ENCODE measurements at regions not wholly inside any gene's neighbourhood (a gene's known extent, or its start where the extent isn't known, plus 50 kb on each side); places are given as distances from the start of the nearest gene placed in this dataset.

DNA sequence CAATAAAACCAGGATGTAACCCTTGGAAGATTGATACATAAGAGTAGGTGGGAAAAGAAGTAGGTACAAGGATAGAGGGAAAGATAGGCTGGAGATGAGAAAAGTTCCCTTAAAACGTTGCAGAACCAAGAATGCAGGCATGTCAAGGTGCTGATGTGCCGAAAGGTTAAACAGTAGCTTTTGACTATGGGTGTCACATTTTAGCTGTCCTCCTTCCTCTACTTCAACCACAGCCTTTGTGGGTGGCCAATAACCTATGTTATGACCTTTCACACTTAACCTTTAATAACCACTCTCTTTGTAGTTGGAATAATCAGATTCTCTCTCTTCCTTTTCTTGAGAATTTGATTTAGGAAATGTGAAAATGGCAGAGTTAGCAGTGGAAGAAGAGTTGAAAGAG lies 184.5 kb upstream of the GAP43 start:
- intact Hi-C loops (cut with DNase I; ENCODE audit: low total_unique reads), result no loop called here
- Histone ChIP-seq H3K27ac (no peak overlapping the region), H3K4me3 (no peak overlapping the region), H3K9me3 (no peaks in the 10 kb centered on the region), H3K4me1 (no peaks in the 10 kb centered on the region), H3K36me3 (ENCODE audit: low read depth, missing control alignments) (no peaks in the 10 kb centered on the region), H3K27me3 (no peaks in the 10 kb centered on the region)
- no peak for TF ChIP-seq POLR2A (IDR thresholded peaks at IDR 0.05)
- TF ChIP-seq, protein P1, sequence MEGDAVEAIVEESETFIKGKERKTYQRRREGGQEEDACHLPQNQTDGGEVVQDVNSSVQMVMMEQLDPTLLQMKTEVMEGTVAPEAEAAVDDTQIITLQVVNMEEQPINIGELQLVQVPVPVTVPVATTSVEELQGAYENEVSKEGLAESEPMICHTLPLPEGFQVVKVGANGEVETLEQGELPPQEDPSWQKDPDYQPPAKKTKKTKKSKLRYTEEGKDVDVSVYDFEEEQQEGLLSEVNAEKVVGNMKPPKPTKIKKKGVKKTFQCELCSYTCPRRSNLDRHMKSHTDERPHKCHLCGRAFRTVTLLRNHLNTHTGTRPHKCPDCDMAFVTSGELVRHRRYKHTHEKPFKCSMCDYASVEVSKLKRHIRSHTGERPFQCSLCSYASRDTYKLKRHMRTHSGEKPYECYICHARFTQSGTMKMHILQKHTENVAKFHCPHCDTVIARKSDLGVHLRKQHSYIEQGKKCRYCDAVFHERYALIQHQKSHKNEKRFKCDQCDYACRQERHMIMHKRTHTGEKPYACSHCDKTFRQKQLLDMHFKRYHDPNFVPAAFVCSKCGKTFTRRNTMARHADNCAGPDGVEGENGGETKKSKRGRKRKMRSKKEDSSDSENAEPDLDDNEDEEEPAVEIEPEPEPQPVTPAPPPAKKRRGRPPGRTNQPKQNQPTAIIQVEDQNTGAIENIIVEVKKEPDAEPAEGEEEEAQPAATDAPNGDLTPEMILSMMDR (IDR thresholded peaks at IDR 0.05), result no peak
- no peak for DNase-seq
- 76 to 86% methylated on average over 2 of the region's 2 CpGs for WGBS, 2 donors

DNA sequence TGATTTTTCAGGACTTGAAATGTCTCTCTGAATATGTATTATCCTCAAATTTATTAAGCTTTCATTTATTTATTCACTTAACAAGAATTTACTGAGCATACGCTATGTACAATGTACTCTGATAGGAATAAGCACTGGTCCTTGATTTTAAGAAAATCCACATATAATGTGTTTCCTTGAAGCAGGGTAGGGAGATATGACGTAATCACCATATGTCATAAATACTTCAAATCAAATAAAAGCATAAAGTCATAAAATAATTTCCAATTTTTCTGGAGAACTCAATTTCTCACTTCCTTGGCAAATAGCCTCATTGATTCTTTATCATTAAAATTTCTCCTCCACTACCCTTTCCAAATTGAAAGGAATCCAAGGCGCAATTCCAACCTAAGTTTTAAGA lies 177.8 kb upstream of the GAP43 start:
- intact Hi-C loops (cut with DNase I; ENCODE audit: low total_unique reads), result no loop called here

DNA sequence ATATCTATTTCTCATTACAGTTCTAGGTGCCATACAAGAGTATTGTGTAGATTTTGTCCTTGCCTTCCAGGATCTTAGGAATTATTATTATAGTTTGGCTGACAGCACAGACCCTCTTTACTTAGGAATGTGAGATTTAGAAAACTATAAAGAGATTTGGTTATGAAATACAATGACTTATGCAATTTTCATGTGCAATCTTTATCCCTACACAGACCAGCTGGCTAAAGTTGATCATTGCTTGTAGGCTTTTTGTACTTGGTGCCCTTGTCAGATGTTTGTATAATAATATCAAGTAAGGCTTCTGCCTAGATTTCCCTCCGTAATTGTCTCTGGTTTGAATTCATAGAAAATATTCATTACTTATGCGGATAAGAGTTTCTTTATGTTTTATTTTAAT lies 174.5 kb upstream of the GAP43 start:
- intact Hi-C loops (cut with DNase I; ENCODE audit: low total_unique reads), result no loop called here
- H3K4me3 ChIP-seq, result no peak overlapping the region
- 48 to 62% methylated on average over 2 of the region's 2 CpGs for WGBS, 2 donors
- no peak for DNase-seq
- no peaks in the 10 kb centered on the region for H3K36me3 ChIP-seq (ENCODE audit: low read depth, missing control alignments)
- no peaks in the 10 kb centered on the region for H3K9me3 ChIP-seq
- no peaks in the 10 kb centered on the region for H3K4me1 ChIP-seq
- no peak overlapping the region for H3K27ac ChIP-seq
- no peaks in the 10 kb centered on the region for H3K27me3 ChIP-seq
- TF ChIP-seq POLR2A (IDR thresholded peaks at IDR 0.05), result no peak
- TF ChIP-seq, protein P1 (IDR thresholded peaks at IDR 0.05), result no peak

More for the DNA sequence above, 177.8 kb upstream of the GAP43 start:
- 92 to 94% methylated on average over 3 of the region's 3 CpGs for WGBS, 2 donors
- DNase-seq, result no peak
- Histone ChIP-seq H3K27ac (no peak overlapping the region), H3K9me3 (no peaks in the 10 kb centered on the region), H3K4me1 (no peaks in the 10 kb centered on the region), H3K27me3 (no peaks in the 10 kb centered on the region), H3K4me3 (no peak overlapping the region), H3K36me3 (ENCODE audit: low read depth, missing control alignments) (no peaks in the 10 kb centered on the region)
- TF ChIP-seq, protein P1 (IDR thresholded peaks at IDR 0.05), result no peak
- TF ChIP-seq POLR2A (IDR thresholded peaks at IDR 0.05), result no peak

DNA sequence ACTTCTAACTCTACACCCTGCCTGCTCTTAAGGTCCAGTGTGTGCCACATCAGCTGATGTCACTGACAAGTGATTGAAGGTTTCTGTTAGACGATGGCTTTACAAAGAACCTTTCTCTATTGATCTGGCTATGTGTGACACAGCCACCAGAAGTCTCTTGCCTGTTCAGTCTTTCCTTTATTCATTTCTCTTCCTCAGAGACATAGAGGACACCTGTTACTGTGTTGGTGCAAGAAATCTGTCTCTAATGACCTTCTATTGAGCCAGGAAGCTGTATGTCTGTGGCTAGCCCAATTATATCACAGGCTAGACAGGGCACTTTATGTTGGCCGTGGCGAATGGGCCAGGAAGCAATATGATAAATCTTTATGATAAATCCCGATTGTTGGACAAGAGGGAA lies 173.3 kb upstream of the GAP43 start:
- 54 to 72% methylated on average over 4 of the region's 4 CpGs for WGBS, 2 donors
- H3K27me3 ChIP-seq, result no peaks in the 10 kb centered on the region
- no peaks in the 10 kb centered on the region for H3K36me3 ChIP-seq (ENCODE audit: low read depth, missing control alignments)
- no peaks in the 10 kb centered on the region for H3K9me3 ChIP-seq
- no peaks in the 10 kb centered on the region for H3K4me1 ChIP-seq
- DNase-seq, result no peak
- no peak overlapping the region for H3K27ac ChIP-seq
- no peak overlapping the region for H3K4me3 ChIP-seq
- intact Hi-C loops (cut with DNase I; ENCODE audit: low total_unique reads), result no loop called here
- no peak for TF ChIP-seq POLR2A (IDR thresholded peaks at IDR 0.05)
- TF ChIP-seq, protein P1 (IDR thresholded peaks at IDR 0.05), result no peak

DNA sequence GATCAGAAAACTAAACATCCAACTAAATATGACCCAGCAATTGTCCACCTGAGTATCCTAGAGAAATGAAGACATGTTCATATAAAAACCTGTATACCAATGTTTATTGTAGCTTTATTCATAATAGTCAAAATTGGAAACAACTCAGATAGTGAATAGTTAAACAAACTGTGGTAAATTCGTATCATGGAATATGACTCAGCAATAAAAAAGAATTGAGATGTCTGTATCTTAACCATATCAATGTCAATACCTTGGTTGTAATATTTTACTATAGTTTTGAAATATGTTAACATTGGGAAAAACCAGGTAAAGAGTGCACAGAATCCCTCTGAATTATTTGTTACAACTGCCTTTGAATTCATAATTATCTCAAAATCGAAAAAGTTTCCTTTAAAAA lies 159.3 kb upstream of the GAP43 start:
- Histone ChIP-seq H3K36me3 (ENCODE audit: low read depth, missing control alignments) (no peaks in the 10 kb centered on the region), H3K27ac (no peak overlapping the region), H3K4me3 (no peak overlapping the region), H3K9me3 (no peaks in the 10 kb centered on the region), H3K4me1 (no peaks in the 10 kb centered on the region), H3K27me3 (no peaks in the 10 kb centered on the region)
- intact Hi-C loops (cut with DNase I; ENCODE audit: low total_unique reads), result no loop called here
- TF ChIP-seq POLR2A (IDR thresholded peaks at IDR 0.05), result no peak
- TF ChIP-seq, protein P1 (IDR thresholded peaks at IDR 0.05), result no peak
- DNase-seq, result no peak
- 71 to 74% methylated on average over 2 of the region's 2 CpGs for WGBS, 2 donors
